ENCODE measurements at regions not wholly inside any gene's neighbourhood (a gene's known extent, or its start where the extent isn't known, plus 50 kb on each side); places are given as distances from the start of the nearest gene placed in this dataset.

DNA sequence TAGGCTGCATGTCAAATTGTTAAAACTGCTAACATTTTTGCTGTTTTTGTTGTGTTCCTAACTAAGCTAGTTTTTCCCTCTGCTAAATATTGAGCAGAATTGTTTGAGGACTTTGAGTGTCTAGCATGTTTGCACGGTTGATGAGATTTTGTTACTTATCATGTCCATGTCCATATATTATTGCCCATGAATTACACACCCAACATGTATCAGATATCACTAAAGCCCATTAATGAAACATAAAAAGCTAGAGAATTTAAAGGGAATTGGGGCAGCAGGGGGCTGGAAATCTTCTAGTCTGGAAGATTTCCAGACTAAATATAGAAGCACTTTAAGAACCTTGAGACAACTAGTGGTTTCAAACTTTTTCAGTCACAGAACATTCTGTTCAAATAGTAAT lies 197.7 kb downstream of the SNX10 start:
- H3K9me3 ChIP-seq (ENCODE audit: insufficient read depth, low read length): peaks cover 16% of the 10 kb centered on the region
- H3K36me3 ChIP-seq (ENCODE audit: insufficient read depth, insufficient read length, low read length): no peaks in the 10 kb centered on the region
- TF ChIP-seq SUZ12 (IDR thresholded peaks at IDR 0.05; ENCODE audit: extremely low read depth, insufficient read depth, insufficient read length) (no peak), YY1 (IDR thresholded peaks at IDR 0.05; ENCODE audit: insufficient read depth, insufficient read length) (no peak), ZNF274 (IDR thresholded peaks at IDR 0.05; ENCODE audit: low read depth, low read length) (no peak)
- H3K4me3 ChIP-seq (ENCODE audit: insufficient read length, low read depth): no peak overlapping the region
- H3K4me1 ChIP-seq (ENCODE audit: insufficient read depth, insufficient read length): peaks cover 11% of the 10 kb centered on the region
- no peak for DNase-seq (ENCODE audit: low read depth, low spot score)
- H3K27me3 ChIP-seq (ENCODE audit: insufficient read depth, insufficient read length): no peaks in the 10 kb centered on the region
- H3K9ac ChIP-seq (ENCODE audit: insufficient read length, low read depth): no peak overlapping the region

- TF ChIP-seq ZNF274 (IDR thresholded peaks at IDR 0.05; ENCODE audit: low read depth, low read length) (no peak), SUZ12 (IDR thresholded peaks at IDR 0.05; ENCODE audit: extremely low read depth, insufficient read depth, insufficient read length) (no peak), YY1 (IDR thresholded peaks at IDR 0.05; ENCODE audit: insufficient read depth, insufficient read length) (no peak)
- peaks cover 11% of the 10 kb centered on the region; the same call in 1 of the 2 replicates for H3K9me3 ChIP-seq (ENCODE audit: insufficient read depth, low read length)
- no peaks in the 10 kb centered on the region for H3K36me3 ChIP-seq (ENCODE audit: insufficient read depth, insufficient read length, low read length)
- no peak overlapping the region for H3K9ac ChIP-seq (ENCODE audit: insufficient read length, low read depth)
- H3K4me3 ChIP-seq (ENCODE audit: insufficient read length, low read depth): no peak overlapping the region
- DNase-seq (ENCODE audit: low read depth, low spot score): no peak
- H3K27me3 ChIP-seq (ENCODE audit: insufficient read depth, insufficient read length): no peaks in the 10 kb centered on the region
- H3K4me1 ChIP-seq (ENCODE audit: insufficient read depth, insufficient read length): peaks cover 11% of the 10 kb centered on the region
Observed at GRCh38 chr7:26489906-26490639, 198.4 kb downstream of the SNX10 start.

- H3K4me1 ChIP-seq (ENCODE audit: insufficient read depth, insufficient read length): peaks cover 11% of the 10 kb centered on the region
- H3K27me3 ChIP-seq (ENCODE audit: insufficient read depth, insufficient read length): no peaks in the 10 kb centered on the region
- H3K9me3 ChIP-seq (ENCODE audit: insufficient read depth, low read length): peaks cover 5% of the 10 kb centered on the region; the same call in 1 of the 2 replicates
- TF ChIP-seq ZNF274 (IDR thresholded peaks at IDR 0.05; ENCODE audit: low read depth, low read length) (no peak), SUZ12 (IDR thresholded peaks at IDR 0.05; ENCODE audit: extremely low read depth, insufficient read depth, insufficient read length) (no peak), YY1 (IDR thresholded peaks at IDR 0.05; ENCODE audit: insufficient read depth, insufficient read length) (no peak)
- no peak for DNase-seq (ENCODE audit: low read depth, low spot score)
- no peaks in the 10 kb centered on the region for H3K36me3 ChIP-seq (ENCODE audit: insufficient read depth, insufficient read length, low read length)
- H3K4me3 ChIP-seq (ENCODE audit: insufficient read length, low read depth): no peak overlapping the region
- H3K9ac ChIP-seq (ENCODE audit: insufficient read length, low read depth): no peak overlapping the region
Observed at GRCh38 chr7:26490640-26491624, 199.3 kb downstream of the SNX10 start.

- no peaks in the 10 kb centered on the region for H3K36me3 ChIP-seq (ENCODE audit: insufficient read depth, insufficient read length, low read length)
- no peak overlapping the region for H3K9ac ChIP-seq (ENCODE audit: insufficient read length, low read depth)
- H3K4me3 ChIP-seq (ENCODE audit: insufficient read length, low read depth): no peak overlapping the region
- no peaks in the 10 kb centered on the region for H3K9me3 ChIP-seq (ENCODE audit: insufficient read depth, low read length)
- no peaks in the 10 kb centered on the region for H3K27me3 ChIP-seq (ENCODE audit: insufficient read depth, insufficient read length)
- peaks cover 11% of the 10 kb centered on the region for H3K4me1 ChIP-seq (ENCODE audit: insufficient read depth, insufficient read length)
- DNase-seq (ENCODE audit: low read depth, low spot score): no peak
- TF ChIP-seq YY1 (IDR thresholded peaks at IDR 0.05; ENCODE audit: insufficient read depth, insufficient read length) (no peak), SUZ12 (IDR thresholded peaks at IDR 0.05; ENCODE audit: extremely low read depth, insufficient read depth, insufficient read length) (no peak), ZNF274 (IDR thresholded peaks at IDR 0.05; ENCODE audit: low read depth, low read length) (no peak)
Observed at GRCh38 chr7:26492816-26493215, 201.2 kb downstream of the SNX10 start.

GRCh38 chr7:26493737-26494428 lies 202.2 kb downstream of the SNX10 start:
- Histone ChIP-seq H3K9ac (ENCODE audit: insufficient read length, low read depth) (no peak overlapping the region), H3K4me3 (ENCODE audit: insufficient read length, low read depth) (no peak overlapping the region), H3K4me1 (ENCODE audit: insufficient read depth, insufficient read length) (peaks cover 11% of the 10 kb centered on the region), H3K9me3 (ENCODE audit: insufficient read depth, low read length) (no peaks in the 10 kb centered on the region), H3K36me3 (ENCODE audit: insufficient read depth, insufficient read length, low read length) (no peaks in the 10 kb centered on the region), H3K27me3 (ENCODE audit: insufficient read depth, insufficient read length) (no peaks in the 10 kb centered on the region)
- DNase-seq (ENCODE audit: low read depth, low spot score): no peak
- TF ChIP-seq SUZ12 (IDR thresholded peaks at IDR 0.05; ENCODE audit: extremely low read depth, insufficient read depth, insufficient read length) (no peak), ZNF274 (IDR thresholded peaks at IDR 0.05; ENCODE audit: low read depth, low read length) (no peak), YY1 (IDR thresholded peaks at IDR 0.05; ENCODE audit: insufficient read depth, insufficient read length) (no peak)

GRCh38 chr7:26495569-26495968 lies 203.9 kb downstream of the SNX10 start:
- Histone ChIP-seq H3K9me3 (ENCODE audit: insufficient read depth, low read length) (no peaks in the 10 kb centered on the region), H3K27me3 (ENCODE audit: insufficient read depth, insufficient read length) (no peaks in the 10 kb centered on the region), H3K9ac (ENCODE audit: insufficient read length, low read depth) (no peak overlapping the region), H3K36me3 (ENCODE audit: insufficient read depth, insufficient read length, low read length) (no peaks in the 10 kb centered on the region), H3K4me3 (ENCODE audit: insufficient read length, low read depth) (no peak overlapping the region), H3K4me1 (ENCODE audit: insufficient read depth, insufficient read length) (peaks cover 9% of the 10 kb centered on the region)
- no peak for DNase-seq (ENCODE audit: low read depth, low spot score)
- TF ChIP-seq ZNF274 (IDR thresholded peaks at IDR 0.05; ENCODE audit: low read depth, low read length) (no peak), YY1 (IDR thresholded peaks at IDR 0.05; ENCODE audit: insufficient read depth, insufficient read length) (no peak), SUZ12 (IDR thresholded peaks at IDR 0.05; ENCODE audit: extremely low read depth, insufficient read depth, insufficient read length) (no peak)
